Superior temporal gyrus (tissue), 1 donor: ENCODE measurements at regions not wholly inside any gene's neighbourhood (a gene's known extent, or its start where the extent isn't known, plus 50 kb on each side); places are given as distances from the start of the nearest gene placed in this dataset.

Source experiments
- DNase-seq: peaks from one replicate; pipeline ENCODE4 v3.0.0-alpha.2; 2016; ENCODE audit errors: extremely low spot score

DNA sequence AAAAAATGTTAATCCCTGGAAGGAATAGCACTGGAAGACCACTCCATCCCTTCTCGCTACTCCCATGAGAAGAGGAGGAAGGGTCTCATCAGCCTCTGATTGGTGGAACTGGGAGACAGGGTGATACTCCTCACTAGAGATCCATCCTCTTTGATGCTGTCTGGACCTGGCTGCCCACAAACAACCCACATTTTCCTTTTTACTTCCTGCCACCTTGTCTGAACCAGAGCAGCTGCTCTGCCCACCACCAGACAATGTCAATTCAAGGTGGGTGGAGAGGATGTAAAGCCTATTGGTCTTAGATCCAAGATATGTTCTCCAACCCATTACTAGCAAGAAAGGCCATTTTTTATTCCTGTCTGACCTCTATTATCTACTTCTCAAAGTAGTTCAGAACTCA lies 246.9 kb upstream of the TANK start:
- DNase-seq, result no peak

DNA sequence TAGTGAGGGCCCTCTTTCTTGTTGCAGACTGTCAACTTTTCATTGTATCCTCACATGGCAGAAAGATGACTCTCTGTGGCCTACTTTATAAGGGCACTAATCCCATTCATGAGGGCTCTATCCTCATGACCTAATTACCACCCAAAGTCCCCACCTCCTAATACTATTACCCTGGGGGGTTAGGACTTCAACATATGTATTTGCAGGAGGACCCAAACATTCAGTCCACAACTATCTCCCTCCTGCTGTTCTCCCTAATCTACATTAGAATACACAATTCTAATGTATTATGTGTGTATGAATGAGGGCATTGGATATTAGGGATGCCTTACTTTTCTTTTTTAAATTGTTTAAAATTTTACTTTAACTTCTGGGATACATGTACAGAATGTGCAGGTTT lies 246.0 kb upstream of the TANK start:
- DNase-seq, result no peak

DNA sequence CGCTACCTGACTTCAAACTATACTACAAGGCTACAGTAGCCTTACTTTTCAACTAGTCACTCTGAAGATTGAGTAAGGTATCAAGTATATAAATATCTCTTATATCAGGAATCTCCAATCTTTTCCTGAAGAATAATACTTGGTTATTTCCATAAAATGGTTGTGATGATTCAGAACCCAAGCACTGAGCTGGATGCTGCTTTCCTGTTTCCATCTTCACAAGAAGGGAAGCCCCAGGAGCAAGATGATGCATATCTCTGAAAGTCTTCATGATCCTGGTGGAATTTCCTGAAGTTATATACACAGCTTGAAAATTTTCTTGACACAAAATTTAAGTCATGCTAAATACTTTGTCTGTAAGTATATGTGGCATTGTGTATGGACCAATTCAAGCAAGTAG lies 243.9 kb upstream of the TANK start:
- no peak for DNase-seq

DNA sequence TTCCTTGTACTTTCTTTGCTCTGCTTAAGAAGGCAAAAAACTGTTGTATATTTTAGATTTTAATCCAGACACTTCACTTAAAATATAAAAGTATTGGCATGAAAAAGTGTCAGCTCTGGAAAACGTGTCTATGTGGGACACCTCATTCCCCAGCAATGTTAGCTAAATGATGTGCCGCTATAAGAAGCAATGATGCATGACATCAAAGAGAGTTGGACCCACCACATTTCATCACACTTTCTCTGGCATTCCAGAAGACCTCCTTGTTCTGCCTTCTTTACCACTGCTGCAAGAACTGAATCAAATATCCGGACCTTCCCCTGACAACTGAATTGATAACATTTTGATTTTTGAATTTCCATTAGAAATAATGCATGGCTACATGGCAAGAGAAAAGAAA lies 242.4 kb upstream of the TANK start:
- DNase-seq, result no peak

DNA sequence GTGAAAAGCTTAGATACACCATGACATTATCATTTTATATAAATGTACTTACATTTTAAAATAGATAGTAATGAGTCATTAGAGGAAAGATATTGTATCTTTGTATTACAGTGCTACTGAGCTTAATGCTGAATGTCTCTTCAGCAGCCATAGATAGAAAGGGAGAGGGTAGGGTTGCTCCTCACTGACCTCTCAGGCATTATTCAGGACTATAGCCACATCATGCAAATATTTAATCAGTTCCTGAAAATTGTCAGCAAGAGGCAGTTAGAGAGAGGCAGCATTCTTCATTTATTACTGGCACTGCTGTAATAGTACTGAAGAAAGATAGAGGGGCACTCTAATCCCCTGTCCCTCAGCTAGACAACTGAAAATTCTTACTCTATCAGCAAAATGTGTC lies 242.0 kb upstream of the TANK start:
- DNase-seq, result no peak

DNA sequence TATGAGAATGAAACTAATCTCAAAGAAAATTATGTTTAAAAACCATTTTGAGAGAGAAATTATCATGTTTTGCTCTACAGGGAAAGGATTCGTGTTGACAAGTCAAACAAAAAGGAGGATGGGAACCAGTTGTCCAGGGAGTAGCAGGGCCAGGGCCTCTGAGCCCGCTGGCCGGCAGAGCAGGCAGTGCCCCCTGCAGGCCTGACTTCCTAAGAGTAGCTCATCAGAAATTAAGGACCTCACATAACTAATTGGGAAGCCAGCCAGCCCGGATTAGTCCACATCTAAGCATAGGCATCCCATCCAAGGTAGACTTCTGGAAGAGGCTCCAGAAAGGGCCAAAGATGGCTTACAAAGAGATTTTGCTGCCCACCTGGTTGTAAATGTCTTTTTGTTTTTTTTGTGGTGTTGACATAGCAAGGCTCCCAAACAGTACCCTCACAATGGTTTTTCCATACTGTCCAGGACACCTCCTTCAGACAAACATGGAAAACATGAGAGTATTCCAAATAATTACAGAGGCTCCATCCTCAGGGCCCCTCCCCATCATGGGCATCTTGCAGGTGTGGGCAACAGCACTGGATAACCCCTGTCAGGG lies 241.2 kb upstream of the TANK start:
- DNase-seq, result no peak

DNA sequence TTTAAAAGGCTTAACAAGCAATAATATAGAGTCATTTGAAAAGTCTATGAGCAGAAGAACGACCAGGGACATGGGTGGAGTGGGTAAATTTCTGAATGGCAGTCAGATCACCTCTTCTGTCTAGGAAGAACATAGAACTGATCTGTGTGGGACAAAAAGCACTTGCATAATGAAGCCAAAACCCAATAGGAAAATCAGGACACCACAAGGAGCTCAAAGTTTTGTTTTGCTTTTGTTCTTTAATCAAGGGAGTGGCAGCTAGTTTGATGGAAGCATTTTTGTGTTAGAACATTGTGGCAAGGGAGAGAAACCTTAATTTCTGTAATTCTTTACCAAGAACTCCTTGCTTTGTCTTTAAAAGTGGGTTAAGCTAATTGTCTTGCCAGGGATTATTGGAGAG lies 240.2 kb upstream of the TANK start:
- no peak for DNase-seq

DNA sequence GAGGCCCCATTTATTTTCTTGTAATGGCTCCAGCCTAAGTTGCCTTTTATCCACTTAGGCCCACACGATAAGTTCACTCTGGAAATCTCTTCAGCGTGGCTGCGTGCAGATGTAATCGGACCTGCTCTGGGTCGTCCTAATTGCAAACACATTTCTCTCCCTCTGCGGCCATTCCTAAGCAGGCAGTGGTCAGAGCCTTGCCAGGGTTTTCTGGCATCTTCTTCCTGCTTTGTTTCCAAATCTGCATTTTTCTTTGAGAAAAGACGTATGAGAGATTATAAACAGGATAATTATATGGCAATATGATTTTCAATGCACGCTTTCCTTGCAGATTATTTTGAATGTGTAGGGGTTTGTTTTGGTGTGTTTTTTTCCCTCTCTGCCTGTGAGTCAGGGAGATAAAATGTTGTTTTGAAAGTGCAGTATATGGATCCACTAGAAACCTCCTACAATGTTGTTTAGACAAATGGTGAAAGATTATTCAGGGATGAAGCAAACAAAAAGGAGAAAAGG lies 239.4 kb upstream of the TANK start:
- no peak for DNase-seq

DNA sequence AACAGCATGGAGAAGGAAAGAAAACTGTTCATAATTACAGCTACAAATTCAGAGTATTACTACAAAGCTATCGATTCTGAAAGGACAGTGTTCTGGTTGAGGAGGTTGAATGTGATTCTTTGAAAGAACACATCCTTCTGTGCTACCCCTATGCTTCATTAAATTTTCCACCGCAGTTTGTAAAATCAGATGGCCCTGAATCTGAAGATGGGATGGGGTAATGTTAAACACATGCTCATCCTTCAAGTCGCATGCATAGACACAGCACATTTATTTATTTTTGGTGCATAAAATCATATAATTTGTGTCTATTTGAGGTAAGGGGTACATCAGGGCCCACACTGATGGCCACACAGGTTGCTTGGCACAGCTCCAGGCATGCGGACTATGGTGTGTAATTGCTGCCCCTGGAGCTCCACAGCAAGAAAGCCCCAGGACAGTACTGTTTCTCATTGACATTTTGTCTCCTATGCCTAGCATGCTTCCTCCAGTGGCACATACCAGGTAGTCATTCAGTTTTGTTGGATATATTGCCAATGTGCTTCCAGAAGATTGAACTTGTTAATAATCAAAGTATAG lies 238.8 kb upstream of the TANK start:
- DNase-seq, result no peak

DNA sequence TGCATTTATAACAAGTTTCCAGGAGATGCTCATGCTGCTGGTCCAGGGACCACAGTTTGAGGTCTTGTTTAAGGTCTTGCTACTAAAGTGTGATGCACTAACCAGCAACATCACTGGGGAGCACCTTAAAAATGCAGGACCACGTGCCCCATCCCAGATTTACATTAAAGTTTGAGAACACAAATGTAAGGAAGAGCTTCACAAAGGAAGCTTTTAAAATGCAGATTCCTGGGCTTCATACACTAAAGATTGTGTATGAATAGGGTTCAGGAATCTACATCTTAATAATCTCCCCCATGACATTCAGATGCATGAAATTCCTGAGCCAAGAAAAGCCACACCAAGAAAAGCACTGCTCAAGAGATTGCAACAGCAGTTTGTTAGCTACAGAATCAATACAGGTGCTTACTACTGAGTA lies 235.3 kb upstream of the TANK start:
- DNase-seq, result no peak

DNA sequence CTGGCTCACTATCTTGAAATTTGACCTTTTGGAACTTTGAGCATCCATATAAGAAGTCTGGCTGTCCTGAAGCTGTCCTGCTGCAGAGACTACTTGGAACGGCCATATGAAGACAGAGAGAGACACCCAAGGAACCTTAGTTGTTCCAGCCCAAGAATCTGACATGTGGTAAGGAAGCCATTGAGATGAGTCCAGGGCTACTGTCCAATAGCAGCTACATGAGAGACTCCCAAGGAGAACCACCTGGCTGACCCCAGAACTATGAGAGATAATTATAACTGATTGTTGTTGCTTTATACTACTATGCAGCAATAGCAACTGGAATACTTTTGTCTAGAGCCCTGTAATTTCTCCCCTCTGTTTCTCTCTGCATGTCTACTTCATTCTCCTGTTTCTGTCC lies 234.3 kb upstream of the TANK start:
- no peak for DNase-seq

DNA sequence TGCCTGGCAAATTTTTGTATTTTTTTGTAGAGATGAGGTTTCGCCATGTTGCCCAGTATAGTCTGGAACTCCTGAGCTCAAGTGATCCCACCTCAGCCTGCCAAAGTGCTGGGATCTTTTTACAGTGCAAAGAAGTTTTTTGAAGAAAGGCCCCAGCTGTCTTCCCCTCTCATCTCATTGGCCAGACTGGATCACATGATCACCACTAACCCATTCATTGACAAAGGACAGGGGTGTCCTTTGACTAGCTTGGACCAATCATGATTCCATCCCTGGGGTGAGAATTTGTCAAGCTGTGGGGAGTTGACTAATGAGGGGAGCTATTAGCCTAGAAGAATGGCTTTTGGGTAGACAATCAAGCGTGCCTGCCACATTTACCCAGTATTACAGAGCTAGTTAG lies 232.9 kb upstream of the TANK start:
- no peak for DNase-seq

DNA sequence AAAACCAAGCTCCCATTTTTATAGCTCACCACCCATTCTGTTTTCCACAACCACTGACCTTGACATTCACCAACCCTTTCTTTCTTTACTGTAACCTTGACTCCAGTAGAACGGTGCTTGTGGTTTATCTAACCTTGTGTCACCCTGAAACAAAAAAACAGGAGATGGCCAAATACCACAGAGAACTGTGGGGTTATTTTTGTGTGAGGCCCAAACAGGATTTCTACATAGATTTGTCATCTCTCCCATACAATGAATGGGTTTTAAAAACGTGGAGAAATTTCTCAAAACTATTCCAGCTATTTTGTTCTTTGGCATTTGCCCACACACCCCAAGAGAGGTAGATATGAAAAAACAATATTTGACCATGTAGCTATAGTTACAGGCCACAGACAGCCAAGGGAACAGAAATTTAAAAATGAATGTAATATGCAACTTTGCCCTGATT lies 231.3 kb upstream of the TANK start:
- DNase-seq, result no peak

DNA sequence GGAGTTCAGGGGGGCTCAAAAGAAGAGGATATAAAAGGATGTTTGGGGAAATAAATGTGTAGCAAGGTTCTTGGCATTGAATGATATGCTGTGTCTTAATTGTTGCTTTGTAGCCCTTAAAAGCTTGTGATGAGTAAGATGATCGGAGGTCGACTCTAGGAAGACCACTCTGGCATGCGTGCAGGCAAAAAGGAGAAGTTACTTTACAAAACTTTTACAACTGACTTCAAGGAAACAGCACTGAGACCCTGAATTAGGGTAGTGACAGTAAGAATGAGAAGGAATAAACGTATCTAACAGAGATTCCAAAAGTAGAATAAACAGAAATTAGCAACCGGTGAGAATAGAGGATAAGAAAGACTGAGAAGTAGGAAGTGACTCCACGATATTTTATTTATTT lies 228.7 kb upstream of the TANK start:
- DNase-seq, result no peak

DNA sequence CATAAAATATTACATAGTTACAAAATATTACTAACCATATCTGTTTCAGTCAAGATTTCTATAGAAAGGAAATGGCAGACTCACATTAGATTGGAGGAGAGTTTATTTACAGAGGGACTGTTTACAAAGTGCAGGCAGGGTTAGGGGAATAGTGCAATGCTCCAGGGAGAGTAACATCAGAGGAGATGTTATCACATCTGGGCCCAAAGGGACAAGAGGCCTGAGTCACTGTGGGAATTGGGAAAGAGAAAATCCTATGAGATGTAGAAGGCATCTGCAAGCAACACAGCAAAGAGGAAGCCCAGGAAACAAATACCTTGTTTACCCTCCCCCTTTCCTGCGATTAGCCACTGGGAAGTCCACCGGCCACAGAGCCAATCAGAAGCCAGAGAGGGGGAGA lies 227.3 kb upstream of the TANK start:
- DNase-seq, result no peak

DNA sequence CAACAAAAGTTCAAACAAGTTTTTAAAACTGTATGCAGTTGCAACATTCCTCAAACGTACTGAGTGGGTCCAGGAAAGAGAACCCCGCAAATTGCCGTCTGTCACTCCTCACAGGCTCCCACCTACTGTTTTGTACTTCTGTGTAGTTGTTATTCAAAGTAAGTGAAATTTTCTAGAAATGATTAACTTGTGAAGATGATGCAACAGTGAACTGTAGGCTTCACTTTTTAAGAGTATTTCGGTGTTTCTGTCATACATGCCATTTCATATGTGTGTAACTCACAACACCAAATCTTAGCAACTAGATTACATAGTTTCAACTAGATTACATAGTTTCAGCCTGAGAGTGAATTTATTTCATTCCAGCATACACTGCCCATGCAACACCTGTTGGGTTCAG lies 226.0 kb upstream of the TANK start:
- no peak for DNase-seq

DNA sequence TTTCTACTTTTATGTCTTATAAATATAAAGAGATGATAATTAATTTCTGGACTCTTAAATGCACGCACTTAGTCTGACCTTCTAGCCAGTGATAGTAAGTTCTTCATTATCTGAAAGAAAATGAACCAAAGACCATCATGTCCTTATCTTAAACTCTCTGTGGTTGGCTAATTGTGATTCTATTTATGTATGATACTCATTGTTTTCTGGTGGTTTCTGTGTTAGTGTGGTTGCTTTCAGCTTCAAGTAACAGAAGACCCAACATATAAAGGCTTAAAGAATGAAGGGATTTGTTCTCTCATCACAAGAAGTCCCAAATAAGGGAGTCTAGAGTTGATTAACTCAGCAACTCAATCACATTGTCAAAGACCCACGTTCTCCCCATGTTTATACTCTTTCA lies 225.2 kb upstream of the TANK start:
- DNase-seq, result no peak

DNA sequence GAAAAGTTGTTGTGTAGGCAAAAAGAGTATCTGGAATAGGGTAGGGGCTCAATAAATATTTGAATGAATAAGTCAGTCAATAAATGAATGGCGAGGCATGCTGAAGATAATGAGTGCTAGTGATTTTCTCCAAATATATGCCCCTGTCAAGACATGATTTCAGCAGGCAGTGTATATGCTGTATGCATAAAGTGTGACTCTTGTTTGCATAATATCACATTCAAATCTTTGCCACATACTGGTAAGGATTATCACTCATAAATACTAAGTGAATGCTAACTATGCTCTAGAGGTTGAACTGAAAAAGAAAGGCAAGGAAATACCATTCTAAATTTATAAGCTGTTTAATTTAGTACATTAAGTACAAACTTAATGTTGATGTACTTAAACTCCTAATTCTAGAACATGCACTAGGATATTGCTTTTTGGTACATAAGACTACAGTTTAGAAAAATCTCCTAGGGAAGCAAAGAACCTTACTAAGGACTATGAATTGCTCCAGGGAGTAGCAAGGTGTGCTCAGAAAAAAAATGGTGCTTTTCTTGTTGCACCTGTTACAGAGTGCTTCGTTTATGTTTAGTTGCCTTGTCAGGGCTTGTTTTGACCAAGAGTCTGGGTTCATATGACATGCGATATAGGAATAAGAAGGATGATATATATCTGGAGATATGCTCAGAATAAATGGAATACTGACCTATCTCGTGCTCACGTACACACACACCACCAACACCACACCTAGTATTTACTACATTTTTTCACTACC lies 224.0 kb upstream of the TANK start:
- DNase-seq, result no peak

DNA sequence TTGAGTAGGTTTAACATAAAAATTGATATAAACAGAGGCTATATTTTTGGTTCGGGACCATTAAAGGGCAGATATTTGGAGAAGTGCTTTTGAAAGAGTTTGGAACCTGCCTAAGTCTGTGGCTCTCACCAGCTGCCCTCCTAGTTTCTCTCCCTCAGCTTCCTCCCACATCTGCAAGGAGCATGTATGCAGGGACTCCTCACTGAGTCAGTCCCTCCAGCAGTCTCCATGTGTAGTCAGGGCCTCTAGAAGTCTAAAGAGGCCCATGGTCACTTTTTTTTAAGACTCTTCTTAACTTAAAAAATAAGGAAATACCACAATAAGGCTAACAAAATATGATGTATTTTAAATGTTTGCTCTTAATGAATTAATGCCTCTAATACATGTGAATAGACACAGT lies 220.0 kb upstream of the TANK start:
- DNase-seq, result no peak

DNA sequence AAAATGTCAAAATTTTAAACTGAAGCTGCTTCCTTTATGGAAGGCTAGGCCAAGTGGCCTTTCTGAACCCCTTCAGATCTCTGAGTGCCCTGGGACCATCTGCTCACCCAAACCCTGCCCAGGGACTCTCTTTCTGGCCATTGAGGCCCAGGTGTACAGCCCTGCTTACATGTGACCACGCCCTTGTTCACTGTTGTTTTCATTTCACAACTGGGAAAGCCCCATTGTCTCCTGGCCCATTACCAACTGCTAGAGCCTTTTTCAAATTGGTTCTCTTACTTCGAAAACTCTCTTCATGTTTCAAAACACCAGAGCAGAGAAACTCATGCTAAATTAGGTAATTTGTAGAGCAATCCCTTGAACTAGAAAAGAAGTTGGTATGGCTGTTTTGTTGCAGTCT lies 219.5 kb upstream of the TANK start:
- no peak for DNase-seq

DNA sequence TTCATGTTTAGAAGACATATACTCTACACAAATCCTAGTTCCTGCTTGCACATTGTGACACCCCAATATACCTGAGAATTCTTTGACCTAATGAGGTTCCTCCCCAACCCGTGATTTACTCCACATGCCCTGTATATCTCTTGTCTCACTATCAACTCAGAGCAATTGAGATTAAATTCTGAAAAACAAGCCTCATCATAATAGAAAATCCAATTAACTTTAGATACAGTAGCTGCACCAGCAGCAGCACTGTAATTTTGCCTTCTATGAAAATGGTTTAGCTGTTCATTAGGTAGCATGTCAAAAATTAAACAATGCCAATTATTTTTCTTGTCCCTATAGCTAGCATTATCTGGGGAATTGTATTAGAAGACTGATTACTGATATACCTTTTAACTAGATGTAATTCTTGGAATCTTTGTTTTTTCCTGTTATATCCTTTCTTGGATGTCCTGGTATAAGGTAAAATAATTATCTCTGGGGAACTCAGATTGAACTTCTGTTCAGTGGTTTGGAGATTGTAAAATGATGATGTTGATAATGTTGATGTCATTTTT lies 218.9 kb upstream of the TANK start:
- no peak for DNase-seq

DNA sequence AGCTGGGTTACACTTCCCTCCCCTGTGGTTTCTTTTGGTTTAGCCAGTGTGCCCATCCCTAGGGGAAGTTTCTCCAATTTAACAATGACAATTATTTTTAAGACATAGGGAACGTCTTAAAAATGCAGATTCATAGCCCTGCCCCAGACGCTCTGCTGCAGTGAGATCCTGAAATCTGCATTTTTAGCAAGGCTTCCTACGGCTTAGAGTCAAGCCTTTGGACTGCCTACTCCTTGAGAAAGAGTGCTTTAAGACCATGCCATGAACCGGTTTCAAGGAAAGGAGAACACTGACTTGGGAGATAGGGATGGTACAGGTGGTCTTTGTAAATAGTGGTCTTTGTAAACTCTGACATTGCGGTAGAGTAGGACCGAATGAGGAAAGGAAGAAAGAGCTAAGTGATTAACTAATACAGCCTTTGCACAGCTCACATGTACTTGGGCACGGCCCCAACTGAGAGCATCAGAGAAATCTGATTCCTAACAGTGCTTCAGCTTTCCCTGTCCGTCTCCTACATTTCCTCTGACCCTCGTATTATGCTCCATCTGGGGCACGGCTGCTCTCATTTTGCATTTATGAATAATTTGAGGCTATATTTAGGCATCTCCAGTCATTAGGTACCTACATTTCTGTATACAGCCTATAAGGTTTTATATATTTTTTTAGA lies 217.6 kb upstream of the TANK start:
- DNase-seq, result no peak
